GM18511 (cell line): ENCODE measurements at regions not wholly inside any gene's neighbourhood (a gene's known extent, or its start where the extent isn't known, plus 50 kb on each side); places are given as distances from the start of the nearest gene placed in this dataset.

ENCODE experiments used
- ATAC-seq: cut with Tn5 transposase; IDR thresholded peaks from one replicate; pipeline ENCODE4 v1.9.1; 2021; ENCODE audit warnings: mild to moderate bottlenecking, moderate library complexity; ENCODE audit not compliant: unreplicated experiment

DNA sequence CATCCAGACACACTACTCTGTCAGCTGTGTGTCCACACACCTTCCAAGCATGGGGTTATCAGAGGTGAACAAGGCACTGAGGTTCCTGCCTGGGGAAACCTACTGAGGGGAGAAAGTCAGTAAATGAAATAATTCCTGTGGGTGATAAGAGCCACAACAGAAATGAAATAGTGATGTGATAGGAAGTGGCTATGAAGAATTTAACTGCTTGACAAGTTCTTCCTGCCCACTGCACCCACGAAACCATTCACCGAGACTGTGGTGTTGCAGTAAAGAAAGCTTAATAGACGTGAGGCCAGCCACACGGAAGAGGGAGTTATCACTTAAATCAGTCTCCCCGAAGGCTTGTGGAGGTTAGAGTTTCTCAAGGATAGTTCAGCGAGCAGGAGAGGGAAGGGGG is 353.1 kb downstream of the UQCRFS1 start:
- no peak for ATAC-seq

DNA sequence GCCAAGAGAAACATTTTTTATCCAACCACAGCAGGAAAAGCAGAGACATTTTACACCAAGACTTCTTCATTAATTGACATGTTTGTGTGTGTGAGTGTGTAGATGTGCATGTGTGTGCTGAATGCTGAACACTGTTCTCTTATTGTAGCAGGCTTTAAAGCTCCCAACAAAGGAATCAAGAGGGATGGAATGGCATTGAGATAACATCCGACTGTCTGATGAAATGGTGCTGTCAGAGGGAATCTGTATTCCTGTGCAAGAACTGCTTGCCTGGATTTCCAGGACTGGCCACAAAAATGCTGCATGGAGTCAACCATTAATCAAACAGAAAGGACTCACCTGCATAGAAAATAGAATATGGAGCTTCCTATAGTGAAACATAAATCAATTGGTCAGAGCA is 354.0 kb downstream of the UQCRFS1 start:
- no peak for ATAC-seq

DNA sequence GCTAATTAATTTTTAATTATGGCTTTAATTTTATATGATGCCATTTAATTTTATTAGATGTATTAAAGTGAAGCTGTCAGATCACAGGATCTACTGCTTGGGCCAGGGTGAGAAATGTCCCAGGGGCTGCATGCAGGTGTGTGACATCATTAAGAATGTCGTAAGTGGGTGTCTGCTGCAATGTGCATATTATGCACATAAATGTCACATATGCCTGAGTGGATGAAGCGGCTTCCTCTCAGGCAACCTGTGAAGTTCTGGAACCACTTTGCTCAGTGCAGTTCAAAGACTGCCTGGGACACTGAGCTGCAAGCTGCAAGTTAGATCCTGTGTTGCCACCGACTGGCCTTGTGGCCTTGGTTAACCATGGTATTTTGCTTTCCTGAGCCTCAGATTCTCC is 355.0 kb downstream of the UQCRFS1 start:
- ATAC-seq, result no peak

DNA sequence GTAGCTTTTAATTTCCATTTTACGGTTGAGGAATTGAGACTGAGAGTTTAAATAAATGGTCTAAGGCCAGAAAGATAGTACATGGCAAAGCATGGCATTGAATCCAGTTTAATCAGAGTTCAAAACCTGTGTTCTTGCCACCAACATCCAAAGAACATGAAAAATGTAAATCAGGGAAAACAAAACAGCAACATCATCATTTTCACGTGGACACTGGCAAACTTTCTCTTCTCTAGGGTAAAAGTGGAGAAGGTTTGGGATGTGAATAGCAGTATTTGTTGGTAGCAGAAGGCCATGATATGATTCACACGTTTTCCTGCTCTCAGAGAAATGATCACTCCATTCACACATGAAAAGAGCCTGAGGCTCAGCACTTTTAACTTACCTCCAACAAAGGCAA is 357.7 kb downstream of the UQCRFS1 start:
- ATAC-seq, result no peak

DNA sequence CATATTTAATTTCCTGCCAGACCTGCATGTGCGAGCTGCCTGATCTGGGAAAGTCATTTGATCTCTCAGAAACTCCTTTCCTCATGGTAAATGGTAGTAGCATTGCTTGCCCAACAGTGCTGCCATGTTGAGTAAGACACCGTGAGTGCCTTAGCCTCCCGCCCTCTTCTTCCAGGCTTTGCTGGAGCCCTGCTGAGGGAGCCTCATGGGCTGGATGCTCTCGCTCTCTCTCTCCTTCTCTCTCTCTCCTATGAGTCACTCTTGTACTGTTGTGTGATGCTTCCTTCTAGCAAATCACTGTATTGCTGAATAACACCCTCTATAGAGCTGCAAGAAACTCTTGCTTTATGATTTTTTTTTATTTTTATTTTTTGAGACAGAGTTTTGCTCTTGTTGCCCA is 365.5 kb downstream of the UQCRFS1 start:
- no peak for ATAC-seq

DNA sequence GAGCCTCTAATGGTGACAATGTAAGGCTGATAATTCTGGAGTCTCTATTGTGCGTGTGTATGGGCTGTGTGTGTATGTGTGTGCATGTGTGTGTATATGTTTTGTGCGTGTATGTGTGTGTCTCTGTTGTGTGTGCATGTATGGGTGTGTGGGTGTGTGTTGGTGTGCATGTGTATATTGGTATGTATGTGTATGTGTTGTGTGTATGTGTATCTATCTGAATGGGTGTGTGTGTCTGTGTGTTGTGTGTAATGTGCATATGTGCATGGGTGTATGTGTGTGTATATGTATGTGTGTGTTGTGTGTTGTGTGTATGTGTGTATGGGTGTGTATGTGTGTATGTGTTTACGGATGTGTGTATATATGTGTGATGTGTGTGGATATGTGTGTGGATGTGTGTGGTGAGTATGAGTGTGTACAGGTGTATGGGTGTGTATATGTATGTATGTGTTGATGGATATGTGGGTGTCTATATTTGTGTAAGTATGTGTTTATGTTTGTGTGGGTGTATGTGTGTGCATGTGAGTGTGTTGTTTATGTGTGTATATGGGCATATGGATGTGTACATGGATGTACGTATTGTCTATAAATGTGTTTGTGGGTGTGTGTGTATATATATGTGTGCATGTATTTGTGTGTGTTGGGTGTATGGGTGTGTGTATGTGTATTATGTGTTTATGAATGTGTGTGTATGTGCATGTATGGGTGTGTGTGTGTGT is 366.7 kb downstream of the UQCRFS1 start:
- no peak for ATAC-seq

DNA sequence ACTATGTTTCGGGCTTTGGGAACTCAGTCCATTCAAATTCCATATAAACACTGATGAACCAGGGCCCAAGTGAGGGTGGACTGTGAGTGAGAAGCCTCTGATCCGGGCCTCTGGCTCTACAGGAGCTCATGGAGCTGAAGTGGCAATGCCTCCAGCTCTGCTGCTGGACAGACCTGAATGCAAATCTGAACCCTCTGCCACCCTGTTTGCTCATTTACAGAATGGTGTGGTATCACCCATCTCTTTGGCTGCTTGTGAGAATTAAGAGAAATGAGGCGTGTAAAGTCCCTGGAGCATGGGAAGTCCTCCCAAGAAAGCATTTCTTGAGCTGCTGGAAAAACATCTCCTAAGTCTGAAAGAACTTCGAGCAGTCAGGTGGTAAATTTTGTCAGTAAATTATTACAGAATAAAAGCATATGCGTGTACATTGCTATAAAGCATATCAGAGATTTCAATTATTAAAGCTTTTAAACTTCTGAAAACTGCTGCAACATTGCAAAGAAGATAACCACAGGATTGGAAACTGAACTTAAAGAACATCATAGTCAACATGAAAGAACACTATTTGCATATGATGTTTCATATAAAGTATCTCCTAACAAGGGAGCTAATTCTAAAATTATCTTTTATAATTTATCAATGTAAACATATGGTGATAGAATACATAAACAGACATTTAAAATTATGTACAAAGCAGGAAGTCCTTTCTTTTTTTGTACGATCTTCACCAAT is 369.0 kb downstream of the UQCRFS1 start:
- no peak for ATAC-seq

DNA sequence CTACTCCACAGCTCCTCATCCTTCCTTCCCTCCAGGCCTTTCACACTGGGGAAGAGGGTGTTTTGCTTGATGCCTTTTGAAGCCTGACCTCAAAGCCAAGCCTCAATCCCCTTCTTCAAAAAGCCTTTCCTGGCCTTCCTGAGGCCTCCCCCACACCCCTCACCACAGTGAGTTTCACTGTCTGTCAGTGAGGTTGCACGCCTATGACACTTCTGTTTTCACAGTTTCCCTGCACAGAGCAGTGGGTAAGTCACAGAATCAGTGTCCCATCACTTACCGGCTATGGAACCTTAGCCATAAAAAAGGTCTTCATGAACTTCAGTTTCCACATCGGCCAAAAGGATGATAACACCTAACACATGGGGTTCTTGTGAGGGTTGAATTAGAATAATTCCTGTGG is 371.4 kb downstream of the UQCRFS1 start:
- ATAC-seq, result no peak

DNA sequence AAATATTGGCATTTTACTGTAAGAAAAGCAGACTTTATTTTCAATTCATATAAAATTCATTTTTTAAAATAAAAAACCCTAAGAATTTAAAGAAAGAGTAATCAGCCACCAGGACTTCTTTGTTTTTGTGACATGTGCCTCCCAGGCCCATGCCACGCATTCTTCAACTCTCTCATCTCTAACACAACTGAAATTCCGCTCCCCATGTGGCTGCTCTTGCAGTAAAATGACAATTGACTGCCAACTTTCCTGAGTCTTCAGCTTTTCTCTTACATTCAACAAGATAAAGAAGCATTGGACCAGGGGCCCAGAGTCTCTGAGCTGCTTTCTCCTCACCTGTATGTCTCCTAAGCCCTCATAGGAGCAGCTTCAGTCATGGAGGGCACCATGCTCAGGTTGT is 372.1 kb downstream of the UQCRFS1 start:
- ATAC-seq, result no peak

DNA sequence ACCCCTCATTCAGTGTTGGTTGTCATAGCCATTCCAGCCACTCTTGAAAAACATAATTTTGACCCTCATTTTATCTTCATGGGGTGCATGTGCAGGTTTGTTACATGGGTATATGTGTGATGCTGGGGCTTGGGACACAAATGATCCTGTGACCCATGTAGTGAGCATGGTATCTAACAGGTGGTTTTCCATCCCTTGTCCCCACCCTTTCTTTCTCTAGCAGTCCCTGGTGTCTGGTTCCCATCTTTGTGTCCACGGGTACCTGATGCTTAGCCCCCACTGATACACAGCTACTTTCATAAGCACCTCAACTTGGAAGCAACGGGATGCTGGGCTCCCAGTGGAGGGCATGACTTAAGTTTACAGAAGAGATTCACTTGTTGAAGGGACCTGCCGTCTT is 373.5 kb downstream of the UQCRFS1 start:
- ATAC-seq, result no peak

DNA sequence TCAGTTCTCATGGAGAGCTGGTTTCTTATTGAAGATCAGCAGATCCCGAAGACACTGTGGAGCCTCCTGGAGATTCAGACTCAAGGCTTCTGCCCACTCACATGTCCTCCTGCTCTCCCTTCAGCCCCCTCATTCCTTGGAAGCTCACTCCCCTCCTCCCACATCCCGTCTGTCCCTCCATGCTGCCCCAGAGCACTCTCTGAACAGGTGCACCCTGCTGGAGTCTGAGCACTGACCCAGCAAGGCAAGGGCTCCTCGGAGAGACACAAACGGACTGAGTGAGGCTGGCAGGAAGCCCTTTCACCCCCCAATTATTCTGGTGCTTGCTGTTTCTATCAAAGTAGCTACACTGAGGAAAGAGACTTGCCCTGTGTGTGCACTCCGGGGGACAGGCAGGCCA is 374.0 kb downstream of the UQCRFS1 start:
- no peak for ATAC-seq

DNA sequence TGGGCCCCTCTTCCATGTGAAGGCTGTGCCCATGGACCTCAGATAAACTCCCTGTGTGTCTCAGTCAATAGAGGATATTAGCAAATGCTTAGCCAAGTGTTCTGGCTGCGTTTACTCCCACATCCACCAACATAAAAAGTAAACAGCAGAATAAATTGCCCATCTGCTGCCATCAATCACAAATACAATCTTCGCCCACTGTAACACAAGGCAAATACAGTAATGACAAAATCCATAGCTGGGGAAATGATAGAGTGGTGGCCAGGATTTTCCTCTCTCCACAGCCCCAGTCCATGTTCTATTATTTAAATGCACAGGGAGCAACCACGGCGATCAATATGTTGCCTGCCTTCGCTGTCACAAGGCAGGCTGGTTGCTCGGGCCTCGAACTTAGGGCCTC is 376.5 kb downstream of the UQCRFS1 start:
- ATAC-seq, result no peak

DNA sequence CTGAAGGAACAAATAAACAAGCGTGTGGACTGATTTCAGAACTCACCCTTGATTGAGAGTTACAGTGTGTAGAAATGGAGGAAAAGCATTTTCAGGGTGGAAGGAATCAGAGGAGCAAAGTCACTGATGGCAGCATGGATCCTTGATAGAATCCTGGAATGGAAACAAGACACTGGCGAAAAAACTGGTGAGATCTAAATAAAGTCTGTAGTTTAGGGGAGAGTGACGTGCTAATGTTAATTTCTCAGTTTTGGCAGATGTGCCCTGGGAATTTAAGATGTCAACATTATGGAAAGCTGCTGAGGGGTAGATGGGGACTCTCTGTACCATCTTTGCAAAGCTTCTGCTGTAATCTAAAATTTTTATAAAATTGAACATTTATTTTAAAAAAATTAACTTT is 378.0 kb downstream of the UQCRFS1 start:
- ATAC-seq, result no peak

DNA sequence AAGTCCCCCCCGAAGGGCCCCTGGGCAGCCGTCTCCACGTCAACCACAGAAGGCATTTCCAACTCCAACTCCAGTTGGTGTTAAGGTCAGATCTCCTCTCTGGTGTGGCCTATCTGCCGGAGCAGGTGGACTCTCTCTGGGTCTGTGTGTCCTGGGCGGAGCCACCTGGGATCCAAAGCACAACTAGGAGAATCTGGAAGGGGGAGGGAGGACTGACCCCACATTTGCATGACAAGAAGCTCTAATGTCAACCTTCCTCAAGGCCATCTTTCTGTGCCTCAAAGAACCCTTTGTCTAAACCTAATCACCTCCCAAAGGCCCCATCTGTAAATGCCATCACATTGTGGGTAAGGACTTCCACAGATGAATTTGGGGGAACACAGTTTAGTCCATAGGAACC is 381.5 kb downstream of the UQCRFS1 start:
- no peak for ATAC-seq

DNA sequence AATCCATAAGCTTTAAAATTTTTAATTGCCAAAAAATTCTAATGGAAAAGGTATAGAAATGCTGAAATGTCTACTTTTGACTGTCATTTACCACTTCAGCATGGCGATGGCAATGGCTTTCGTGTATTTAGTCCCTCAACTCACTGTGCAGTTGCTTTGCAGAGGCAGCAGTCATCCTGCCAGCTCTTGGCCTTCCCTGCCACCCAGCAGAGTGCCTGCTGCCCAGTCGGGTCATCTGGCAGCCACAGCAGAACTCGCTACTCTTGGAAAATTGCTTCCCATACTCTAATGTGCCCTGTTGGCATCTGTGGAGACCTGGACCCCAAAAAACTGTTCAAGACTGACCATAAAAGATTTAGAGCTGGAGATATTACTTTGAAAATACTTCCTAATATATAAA is 383.2 kb downstream of the UQCRFS1 start:
- ATAC-seq, result no peak

DNA sequence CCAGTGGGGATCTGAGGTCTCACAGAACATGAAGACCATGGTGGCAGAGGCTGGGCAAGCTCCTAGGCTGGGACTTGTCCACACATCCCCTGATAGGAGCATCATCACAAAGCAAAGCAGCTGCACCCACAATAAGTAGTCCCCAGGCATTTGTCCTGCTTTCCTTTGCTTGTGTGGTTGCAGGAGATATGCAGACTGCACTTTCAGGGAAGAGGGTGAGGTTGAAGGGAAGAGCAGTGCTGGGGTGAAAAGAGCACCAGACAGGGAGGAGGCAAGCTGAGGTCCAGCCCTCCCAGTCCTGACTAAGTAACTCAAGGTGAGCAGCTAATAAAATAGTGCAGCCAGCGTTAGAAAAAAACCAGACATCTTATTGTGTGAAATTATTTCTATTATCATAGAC is 383.6 kb downstream of the UQCRFS1 start:
- no peak for ATAC-seq

DNA sequence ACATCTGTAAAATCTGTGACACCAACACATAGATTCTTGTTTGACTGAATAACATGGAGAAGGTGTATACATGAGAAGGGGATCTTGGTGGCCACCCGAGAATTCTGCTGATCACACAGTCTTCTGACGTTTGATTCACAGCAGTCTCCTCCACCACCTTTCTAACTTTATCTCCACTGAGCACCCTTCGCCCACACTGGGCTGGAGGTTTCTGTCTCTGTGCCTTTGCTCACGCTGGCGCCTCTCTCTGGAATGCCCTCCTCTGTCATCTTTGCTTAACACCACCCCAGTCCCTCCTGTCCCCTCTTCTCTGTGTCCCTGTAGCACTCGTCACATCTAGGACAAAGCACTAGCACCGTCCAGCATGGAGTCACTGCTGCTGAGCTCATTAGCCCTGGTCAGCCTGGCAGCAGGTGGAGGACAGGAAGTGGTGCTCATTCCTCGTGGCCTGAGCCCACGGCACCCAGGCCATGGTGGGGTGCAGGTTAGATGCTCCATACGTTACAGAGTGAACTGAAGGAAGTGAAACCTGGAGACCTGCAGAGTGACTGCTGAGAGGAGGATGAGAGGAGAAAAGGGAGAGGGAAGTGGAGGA is 384.6 kb downstream of the UQCRFS1 start:
- ATAC-seq, result no peak

DNA sequence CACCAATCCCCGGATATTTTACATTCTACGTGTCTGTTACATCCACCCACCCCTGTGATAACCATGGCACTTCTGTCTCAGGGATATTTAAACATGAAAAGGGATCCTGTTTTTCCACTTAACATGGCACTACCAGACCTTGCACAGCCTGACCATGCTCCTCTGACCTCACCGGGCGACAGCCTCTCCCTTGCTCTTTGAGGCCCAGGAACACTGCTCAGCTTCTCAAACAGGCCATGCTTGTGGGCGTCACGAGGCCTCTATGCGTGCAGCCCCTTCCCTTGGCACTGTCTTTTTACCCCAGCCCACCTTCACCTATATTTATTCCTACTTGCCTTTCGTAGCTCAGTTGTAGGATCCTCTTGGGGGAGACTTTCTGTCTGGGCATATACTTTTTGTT is 385.6 kb downstream of the UQCRFS1 start:
- no peak for ATAC-seq

DNA sequence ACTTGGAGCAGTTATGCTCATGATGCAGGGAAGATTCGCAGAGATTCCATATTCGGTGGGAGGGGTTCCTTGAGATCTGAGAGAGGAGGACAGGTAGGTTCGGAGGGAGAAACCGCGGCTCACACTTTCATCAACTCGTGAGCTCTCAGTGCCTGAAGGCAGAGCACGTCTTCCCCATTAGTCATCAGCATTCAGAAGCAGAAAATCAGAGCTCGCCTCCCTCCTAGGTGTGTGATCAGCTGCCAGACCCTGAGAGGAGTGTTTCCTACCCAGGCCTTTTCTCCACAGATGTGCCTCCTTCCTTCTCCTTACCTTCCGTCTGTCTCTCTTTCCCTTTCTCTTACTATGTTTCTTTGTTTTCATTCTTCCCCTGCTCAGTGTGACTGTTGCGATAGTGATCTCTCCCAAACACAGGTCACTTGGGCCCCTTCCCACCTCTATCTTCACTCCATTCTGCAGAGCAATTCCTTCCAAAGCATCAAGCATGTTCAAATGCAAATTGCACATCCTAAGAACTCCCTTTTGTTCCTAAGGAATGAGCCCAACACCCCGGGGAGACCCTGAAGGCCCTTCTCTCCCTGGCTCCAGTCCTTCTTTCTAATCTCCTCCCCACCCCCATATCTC is 389.5 kb downstream of the UQCRFS1 start:
- no peak for ATAC-seq

DNA sequence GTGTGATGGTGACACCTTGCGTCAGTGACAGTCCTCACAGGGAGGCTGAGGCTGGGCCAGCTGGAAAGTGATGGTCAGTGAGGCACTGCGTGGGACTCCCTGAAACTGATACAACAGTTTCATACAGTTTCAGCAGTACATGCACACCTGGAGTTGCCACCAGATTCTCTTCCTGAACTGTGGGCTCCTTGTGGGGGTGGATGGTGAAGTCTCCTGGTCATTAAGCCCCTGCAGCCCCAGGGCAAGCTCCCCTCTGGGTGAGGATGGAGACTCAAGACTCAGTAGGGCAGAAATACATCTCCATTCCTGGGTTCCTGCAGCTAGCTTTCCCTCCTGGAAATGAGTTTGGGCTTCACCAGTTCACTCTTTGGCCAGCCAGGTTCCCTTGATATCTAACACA is 392.7 kb downstream of the UQCRFS1 start:
- no peak for ATAC-seq

DNA sequence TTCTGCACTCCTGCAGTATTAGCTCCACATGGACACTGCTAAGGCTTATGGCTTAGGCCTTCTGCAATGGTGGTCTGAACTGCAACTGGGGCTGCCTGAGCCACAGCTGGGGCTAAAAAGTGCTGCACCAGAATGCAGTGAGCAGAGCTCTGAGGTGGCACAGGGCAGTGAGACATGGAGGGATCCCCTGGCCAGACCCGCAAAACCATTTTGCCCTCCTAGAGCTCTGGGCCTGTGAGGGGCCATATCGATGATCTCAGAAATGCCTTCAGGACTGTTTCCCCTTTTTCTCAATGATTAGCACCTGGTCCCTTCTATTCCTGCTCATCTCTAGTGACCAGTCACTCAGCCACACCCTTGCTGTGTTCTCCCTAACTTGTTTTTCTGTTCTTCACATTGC is 397.7 kb downstream of the UQCRFS1 start:
- no peak for ATAC-seq

DNA sequence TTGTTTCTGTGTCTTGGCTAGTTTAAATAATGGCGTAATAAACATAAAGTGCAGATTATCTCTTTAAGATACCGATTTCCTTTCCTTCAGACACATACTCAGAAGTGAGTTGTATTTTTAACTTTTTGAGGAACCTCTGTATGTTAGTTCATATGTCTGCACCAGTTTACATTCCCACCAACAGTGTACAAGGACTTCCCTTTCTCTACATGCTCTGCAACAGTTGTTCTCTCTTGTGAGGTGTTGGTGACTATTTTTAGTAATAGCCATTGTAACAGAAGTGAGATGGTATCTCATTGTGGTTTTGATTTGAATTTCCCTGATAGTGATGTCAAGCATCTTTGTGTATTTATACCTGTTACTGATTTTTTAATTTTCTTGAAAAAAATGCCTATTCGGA is 418.6 kb downstream of the UQCRFS1 start:
- ATAC-seq, result no peak
